H1 (cell line): ENCODE measurements at regions not wholly inside any gene's neighbourhood (a gene's known extent, or its start where the extent isn't known, plus 50 kb on each side); places are given as distances from the start of the nearest gene placed in this dataset.

Experiments used
- CTCF ChIA-PET: fragments of 300-600 bp; sonication (Branson Sonifier 250); formaldehyde crosslinking; loops from one replicate; lab custom pipeline; 2021; ENCODE audit not compliant: partially characterized antibody; lab: Charles Lee
- POLR2A ChIA-PET: fragments of 300-600 bp; sonication (Branson Sonifier 250); formaldehyde crosslinking; loops from one replicate; lab custom pipeline; 2021; ENCODE audit warnings: inconsistent platforms; ENCODE audit not compliant: partially characterized antibody; lab: Charles Lee
- DNase-seq, 2 experiments: peaks; one replicate each; pipeline versions ENCODE4 v3.0.0 to v3.0.0-alpha.2; 2010 to 2022; ENCODE audit warnings: low spot score in 2 of 2, low read depth in 1 of 2, mixed read lengths in 1 of 2
- FAIRE-seq: peaks from 2 replicates; lab custom pipeline; 2011; peaks lifted over from hg19 to GRCh38; lab: Jason Lieb, UNC
- H2AFZ ChIP-seq: 2 replicates; pipeline ENCODE4 v1.8.1; 2012; ENCODE audit warnings: low read length, inconsistent platforms
- H2AK5ac ChIP-seq: 2 replicates; pipeline ENCODE4 v1.6.1; 2013; ENCODE audit warnings: low read depth, low read length
- H2BK120ac ChIP-seq: replicated peaks from 2 replicates; pipeline ENCODE3; 2013; ENCODE audit warnings: low read depth, low read length, inconsistent platforms
- H2BK12ac ChIP-seq: 2 replicates; pipeline ENCODE4 v1.6.1; 2013; ENCODE audit warnings: low read depth, low read length
- H2BK15ac ChIP-seq: 2 replicates; pipeline ENCODE4 v1.6.1; 2013; ENCODE audit warnings: low read length
- H2BK20ac ChIP-seq: 2 replicates; pipeline ENCODE4 v1.6.1; 2013; ENCODE audit warnings: low read length
- H2BK5ac ChIP-seq: 2 replicates; pipeline ENCODE4 v1.6.1; 2013; ENCODE audit warnings: low read depth, low read length
- H3K14ac ChIP-seq: 2 replicates; pipeline ENCODE4 v1.6.1; 2013; ENCODE audit warnings: inconsistent platforms; ENCODE audit not compliant: insufficient read length
- H3K18ac ChIP-seq: 2 replicates; pipeline ENCODE4 v1.6.1; 2013; ENCODE audit warnings: low read length; ENCODE audit errors: extremely low read depth
- H3K23ac ChIP-seq: 2 replicates; pipeline ENCODE4 v1.6.1; 2013; ENCODE audit warnings: inconsistent platforms; ENCODE audit not compliant: insufficient read length
- H3K23me2 ChIP-seq: 2 replicates; pipeline ENCODE4 v1.6.1; 2013; ENCODE audit warnings: low read depth, low read length
- H3K27ac ChIP-seq: 2 replicates; pipeline ENCODE4 v1.6.1; 2011; ENCODE audit warnings: low read depth, low read length, inconsistent platforms
- H3K27me3 ChIP-seq, 4 experiments: replicated peaks in 1 of 4; 1 replicate in 1 of 4; 2 replicates in 3 of 4; pipeline versions ENCODE4 v1.6.1 to v1.8.1; 2011 to 2013; ENCODE audit warnings: low read length in 3 of 4, mild to moderate bottlenecking in 3 of 4, inconsistent platforms in 2 of 4, mixed read lengths in 2 of 4, moderate library complexity in 1 of 4; ENCODE audit not compliant: control insufficient read depth in 3 of 4, insufficient read depth in 3 of 4; ENCODE audit errors: extremely low read depth in 1 of 4
- H3K36me3 ChIP-seq, 4 experiments: 2 replicates each; pipeline versions ENCODE4 v1.6.1 to v1.8.1; 2011 to 2013; ENCODE audit warnings: mild to moderate bottlenecking in 4 of 4, low read length in 3 of 4, moderate library complexity in 2 of 4, control low read depth in 1 of 4, inconsistent platforms in 1 of 4; ENCODE audit not compliant: insufficient read depth in 4 of 4, control insufficient read depth in 2 of 4
- H3K4ac ChIP-seq: replicated peaks from 2 replicates; pipeline ENCODE3; 2013; ENCODE audit warnings: low read length, low read depth, mixed read lengths, inconsistent platforms; ENCODE audit not compliant: insufficient read length
- H3K4me1 ChIP-seq, 4 experiments: replicated peaks in 1 of 4; 1 replicate in 1 of 4; 2 replicates in 3 of 4; pipeline versions ENCODE4 v1.6.1 to v1.8.1; 2011 to 2013; ENCODE audit warnings: low read length in 3 of 4, inconsistent platforms in 2 of 4, mixed read lengths in 1 of 4; ENCODE audit not compliant: insufficient read depth in 4 of 4, control insufficient read depth in 3 of 4
- H3K4me2 ChIP-seq, 2 experiments: 2 replicates each; pipeline versions ENCODE4 v1.6.1 to v1.8.1; 2011 to 2013; ENCODE audit warnings: low read depth in 2 of 2, low read length in 2 of 2, control low read depth in 1 of 2, inconsistent platforms in 1 of 2, mild to moderate bottlenecking in 1 of 2; ENCODE audit not compliant: insufficient read depth in 1 of 2
- H3K4me3 ChIP-seq, 4 experiments: fragments of 200-600, 300-600 bp in 1 of 4; sonication (generic), shearing (Covaris generic), sonication (Bioruptor Twin) in 1 of 4; 2 replicates each; pipeline versions ENCODE4 v1.5.1 to v1.8.1; 2011 to 2016; ENCODE audit warnings: low read length in 4 of 4, low read depth in 3 of 4, control low read depth in 2 of 4, inconsistent platforms in 2 of 4, mild to moderate bottlenecking in 2 of 4, mixed read lengths in 1 of 4, moderate library complexity in 1 of 4; ENCODE audit not compliant: insufficient read depth in 2 of 4; ENCODE audit errors: extremely low read depth in 1 of 4
- H3K56ac ChIP-seq: replicated peaks from 2 replicates; pipeline ENCODE3; 2013; ENCODE audit warnings: low read depth, mild to moderate bottlenecking, mixed read lengths, low read length, inconsistent platforms; ENCODE audit not compliant: insufficient read length
- H3K79me1 ChIP-seq: 2 replicates; pipeline ENCODE4 v1.6.1; 2013; ENCODE audit warnings: low read depth, low read length, control low read depth
- H3K79me2 ChIP-seq, 2 experiments: 2 replicates each; pipeline versions ENCODE4 v1.6.1 to v1.8.1; 2012 to 2013; ENCODE audit warnings: low read length in 2 of 2, mild to moderate bottlenecking in 2 of 2, inconsistent platforms in 1 of 2; ENCODE audit not compliant: insufficient read depth in 2 of 2, control insufficient read depth in 1 of 2
- H3K9ac ChIP-seq, 4 experiments: replicated peaks in 1 of 4; 1 replicate in 1 of 4; 2 replicates in 3 of 4; pipeline versions ENCODE4 v1.6.1 to v1.8.1; 2011 to 2013; ENCODE audit warnings: low read depth in 3 of 4, low read length in 3 of 4, control low read depth in 2 of 4, mild to moderate bottlenecking in 2 of 4, moderate library complexity in 2 of 4, inconsistent platforms in 1 of 4; ENCODE audit errors: extremely low read depth in 1 of 4
- H3K9me3 ChIP-seq, 2 experiments: 2 replicates each; pipeline versions ENCODE4 v1.6.1 to v1.8.1; 2012 to 2013; ENCODE audit warnings: mild to moderate bottlenecking in 2 of 2, moderate library complexity in 2 of 2, control low read depth in 1 of 2, inconsistent platforms in 1 of 2, low read depth in 1 of 2, low read length in 1 of 2, mixed read lengths in 1 of 2; ENCODE audit not compliant: insufficient read depth in 2 of 2
- H4K20me1 ChIP-seq, 2 experiments: replicated peaks in 1 of 2; 2 replicates each; pipeline versions ENCODE3 to v1.8.1; 2011 to 2013; ENCODE audit warnings: inconsistent platforms in 2 of 2, low read length in 2 of 2, mild to moderate bottlenecking in 1 of 2; ENCODE audit not compliant: insufficient read depth in 2 of 2, control insufficient read depth in 1 of 2
- H4K5ac ChIP-seq: 2 replicates; pipeline ENCODE4 v1.6.1; 2013; ENCODE audit warnings: low read length, low read depth, mixed read lengths, inconsistent platforms; ENCODE audit not compliant: insufficient read length
- H4K8ac ChIP-seq: 2 replicates; pipeline ENCODE4 v1.8.0; 2013; ENCODE audit warnings: mild to moderate bottlenecking, moderate library complexity, low read length, inconsistent platforms; ENCODE audit not compliant: insufficient read depth; ENCODE audit errors: extremely low read depth
- H4K91ac ChIP-seq: replicated peaks from 2 replicates; pipeline ENCODE3; 2013; ENCODE audit warnings: low read length, mixed read lengths, inconsistent platforms; ENCODE audit not compliant: insufficient read length
- CHD2 ChIP-seq: IDR thresholded peaks from 2 replicates; pipeline ENCODE4 v1.6.1; 2012; ENCODE audit warnings: low read length, improper control_type of control experiment
- EZH2 ChIP-seq: fragments of 200-600 bp; sonication (generic); IDR thresholded peaks from 2 replicates; pipeline ENCODE4 v1.7.1; 2012; ENCODE audit warnings: low read depth, mild to moderate bottlenecking, moderate library complexity, low read length, inconsistent platforms; ENCODE audit not compliant: severe bottlenecking
- FOSL1 ChIP-seq: IDR thresholded peaks from 2 replicates; pipeline ENCODE4 v1.6.1; 2011; ENCODE audit warnings: mild to moderate bottlenecking, low read depth, low read length, moderate library complexity; ENCODE audit not compliant: insufficient read depth
- GTF2F1 ChIP-seq: IDR thresholded peaks from 2 replicates; pipeline ENCODE4 v1.6.1; 2012; ENCODE audit warnings: low read depth, low read length, improper control_type of control experiment, borderline replicate concordance
- HDAC6 ChIP-seq: IDR thresholded peaks from one replicate; pipeline ENCODE4 v1.7.1; 2012; ENCODE audit warnings: low read depth, mild to moderate bottlenecking, inconsistent platforms, low read length, moderate library complexity
- KDM1A ChIP-seq: fragments of 200-600, 300-600 bp; sonication (generic); IDR thresholded peaks from 2 replicates; pipeline ENCODE4 v1.7.1; 2016; ENCODE audit warnings: mild to moderate bottlenecking, low read length, borderline replicate concordance
- POLR2AphosphoS5 ChIP-seq: IDR thresholded peaks from 2 replicates; pipeline ENCODE4 v1.6.1; 2011; ENCODE audit warnings: low read depth, low read length
- RBBP5 ChIP-seq: IDR thresholded peaks from 2 replicates; pipeline ENCODE4 v1.7.1; 2012; ENCODE audit warnings: low read depth, mild to moderate bottlenecking, inconsistent platforms, low read length, moderate library complexity, borderline replicate concordance
- SAP30 ChIP-seq: fragments of 300-600 bp; sonication (generic); IDR thresholded peaks from 2 replicates; pipeline ENCODE4 v1.7.1; 2012; ENCODE audit warnings: low read length, moderate library complexity, mild to moderate bottlenecking, inconsistent platforms; ENCODE audit not compliant: insufficient read depth, insufficient replicate concordance
- SP1 ChIP-seq: IDR thresholded peaks from 2 replicates; pipeline ENCODE4 v1.6.1; 2011; ENCODE audit warnings: low read depth, low read length
- TAF1 ChIP-seq: IDR thresholded peaks from 2 replicates; pipeline ENCODE4 v1.6.1; 2011; ENCODE audit warnings: mild to moderate bottlenecking, low read depth, low read length
- TCF12 ChIP-seq: IDR thresholded peaks from 2 replicates; pipeline ENCODE4 v1.6.1; 2011; ENCODE audit warnings: low read depth, mild to moderate bottlenecking, low read length
- TEAD4 ChIP-seq: IDR thresholded peaks from 2 replicates; pipeline ENCODE4 v1.6.1; 2012; ENCODE audit warnings: low read depth, low read length, inconsistent platforms, mixed read lengths
- WGBS, 2 experiments: shearing (Covaris generic) in 1 of 2; methylation state at CpG; one replicate each; pipeline versions ENCODE4 v1.1.6 to v1.1.7; 2013 to 2015; ENCODE audit warnings: low lambda C conversion rate in 2 of 2, mixed read lengths in 2 of 2, inconsistent platforms in 1 of 2, low coverage in 1 of 2, missing lambda C conversion rate in 1 of 2; ENCODE audit not compliant: insufficient replicate concordance in 2 of 2, insufficient coverage in 1 of 2, insufficient read length in 1 of 2; ENCODE audit errors: extremely low coverage in 1 of 2, missing lambda C conversion rate in 1 of 2; 5-methylcytosine and 5-hydroxymethylcytosine counted together

- H2BK120ac ChIP-seq = no peak overlapping the region
- H3K27ac ChIP-seq = no peak overlapping the region
- H3K23me2 ChIP-seq = no peaks in the 10 kb centered on the region
- H3K14ac ChIP-seq = no peak overlapping the region
- H3K4me1 ChIP-seq = no peaks in the 10 kb centered on the region; a peak in 2 of 7 replicates
- no peak overlapping the region for H3K56ac ChIP-seq
- POLR2A ChIA-PET = no interaction called here
- no peak overlapping the region for H3K4me2 ChIP-seq
- H2BK15ac ChIP-seq = no peak overlapping the region
- H3K36me3 ChIP-seq = no peaks in the 10 kb centered on the region
- H4K20me1 ChIP-seq = no peaks in the 10 kb centered on the region
- H2BK20ac ChIP-seq = no peak overlapping the region
- TF ChIP-seq KDM1A = no peak
- no peak for TF ChIP-seq RBBP5
- no peak for TF ChIP-seq CHD2
- TF ChIP-seq SAP30 = no peak
- TF ChIP-seq SP1 = no peak
- no peak for TF ChIP-seq POLR2AphosphoS5
- TF ChIP-seq HDAC6 = no peak
- TF ChIP-seq EZH2 = no peak
- TF ChIP-seq TAF1 = no peak
- no peak for TF ChIP-seq TCF12
- no peak for TF ChIP-seq TEAD4
- TF ChIP-seq GTF2F1 = no peak
- TF ChIP-seq FOSL1 = no peak
- TF ChIP-seq, all 59 proteins: peak for 0
- H3K18ac ChIP-seq = no peak overlapping the region
- no peak overlapping the region for H2BK12ac ChIP-seq
- H4K8ac ChIP-seq = no peak overlapping the region
- H4K5ac ChIP-seq = no peak overlapping the region
- 90% methylated on average over 7 of the region's 7 CpGs; no CpG with 5 or more reads in 1 of the 2 experiments for WGBS, 2 experiments
- CTCF ChIA-PET = interaction anchor here (0.6 to 1.6 kb wide), 3 partner anchors 13 to 155 kb away, joined by 3 to 4 read pairs (median 3); no protein-coding TSS in a partner anchor
- no peaks in the 10 kb centered on the region for H3K79me2 ChIP-seq
- H3K4me3 ChIP-seq = no peak overlapping the region
- no peak overlapping the region for H3K9ac ChIP-seq
- H3K27me3 ChIP-seq = no peaks in the 10 kb centered on the region
- no peaks in the 10 kb centered on the region for H3K9me3 ChIP-seq
- H3K4ac ChIP-seq = no peak overlapping the region
- H3K79me1 ChIP-seq = no peaks in the 10 kb centered on the region
- H2AFZ ChIP-seq = no peak overlapping the region
- H3K23ac ChIP-seq = no peak overlapping the region
- no peak for FAIRE-seq
- H2AK5ac ChIP-seq = no peak overlapping the region
- H2BK5ac ChIP-seq = no peak overlapping the region
- no peak for DNase-seq
- no peak overlapping the region for H4K91ac ChIP-seq
Observed at GRCh38 chr22:49393526-49393925, 434.1 kb downstream of the BRD1 start.
